Progenitor cell of endocrine pancreas (in vitro differentiated cells): ENCODE measurements at regions not wholly inside any gene's neighbourhood (a gene's known extent, or its start where the extent isn't known, plus 50 kb on each side); places are given as distances from the start of the nearest gene placed in this dataset.

Experiments
- DNase-seq: peaks from one replicate; pipeline ENCODE4 v3.0.0; 2021; ENCODE audit warnings: low spot score; ENCODE audit not compliant: unreplicated experiment
- H3K27ac Mint-ChIP-seq: 2 replicates; pipeline ENCODE4 v1.8.0; 2021; ENCODE audit warnings: mild to moderate bottlenecking, moderate library complexity, mixed read lengths
- H3K27me3 Mint-ChIP-seq: 2 replicates; pipeline ENCODE4 v1.8.0; 2021; ENCODE audit warnings: mixed read lengths
- H3K36me3 Mint-ChIP-seq: 2 replicates; pipeline ENCODE4 v1.8.0; 2022; ENCODE audit warnings: mixed read lengths; ENCODE audit not compliant: insufficient read depth
- H3K4me1 Mint-ChIP-seq: 2 replicates; pipeline ENCODE4 v1.8.0; 2021; ENCODE audit warnings: low read depth, mixed read lengths
- H3K4me3 Mint-ChIP-seq: 2 replicates; pipeline ENCODE4 v1.8.0; 2021; ENCODE audit warnings: low read depth, mild to moderate bottlenecking, moderate library complexity, mixed read lengths
- H3K9me3 Mint-ChIP-seq: 2 replicates; pipeline ENCODE4 v1.8.0; 2021; ENCODE audit warnings: low read depth, mixed read lengths
- CTCF ChIP-seq: fragments of 200-600 bp; sonication (generic); IDR thresholded peaks from one replicate; pipeline ENCODE4 v1.5.0; 2021; ENCODE audit warnings: antibody characterized with exemption, mild to moderate bottlenecking; ENCODE audit not compliant: unreplicated experiment

- Mint-ChIP-seq H3K9me3 (no peaks in the 10 kb centered on the region), H3K4me3 (no peak overlapping the region), H3K27ac (no peak overlapping the region), H3K27me3 (no peaks in the 10 kb centered on the region), H3K36me3 (no peaks in the 10 kb centered on the region), H3K4me1 (no peaks in the 10 kb centered on the region)
- TF ChIP-seq CTCF: no peak
- no peak for DNase-seq
These were observed 238.5 kb downstream of the LTN1 start for GRCh38 chr21:28754127-28754611.

GRCh38 chr21:28752131-28752530 lies 240.5 kb downstream of the LTN1 start:
- DNase-seq: no peak
- Mint-ChIP-seq H3K36me3 (no peaks in the 10 kb centered on the region), H3K4me3 (no peak overlapping the region), H3K4me1 (no peaks in the 10 kb centered on the region), H3K9me3 (no peaks in the 10 kb centered on the region), H3K27me3 (no peaks in the 10 kb centered on the region), H3K27ac (no peak overlapping the region)
- no peak for TF ChIP-seq CTCF

- no peak for DNase-seq
- Mint-ChIP-seq H3K27ac (no peak overlapping the region), H3K9me3 (no peaks in the 10 kb centered on the region), H3K4me1 (no peaks in the 10 kb centered on the region), H3K4me3 (no peak overlapping the region), H3K36me3 (no peaks in the 10 kb centered on the region), H3K27me3 (no peaks in the 10 kb centered on the region)
- no peak for TF ChIP-seq CTCF
These were observed 241.5 kb downstream of the LTN1 start for GRCh38 chr21:28751176-28751575.

GRCh38 chr21:28750565-28750964 lies 242.1 kb downstream of the LTN1 start:
- no peak for TF ChIP-seq CTCF
- no peak for DNase-seq
- no peak overlapping the region for H3K27ac Mint-ChIP-seq
- H3K27me3 Mint-ChIP-seq: no peaks in the 10 kb centered on the region
- H3K36me3 Mint-ChIP-seq: no peaks in the 10 kb centered on the region
- H3K4me1 Mint-ChIP-seq: no peaks in the 10 kb centered on the region
- no peak overlapping the region for H3K4me3 Mint-ChIP-seq
- no peaks in the 10 kb centered on the region for H3K9me3 Mint-ChIP-seq

GRCh38 chr21:28749536-28749935 lies 243.1 kb downstream of the LTN1 start:
- no peak for DNase-seq
- Mint-ChIP-seq H3K27me3 (no peaks in the 10 kb centered on the region), H3K36me3 (no peaks in the 10 kb centered on the region), H3K27ac (no peak overlapping the region), H3K4me1 (no peaks in the 10 kb centered on the region), H3K4me3 (no peak overlapping the region), H3K9me3 (no peaks in the 10 kb centered on the region)
- TF ChIP-seq CTCF: no peak

- no peak overlapping the region for H3K27ac Mint-ChIP-seq
- H3K9me3 Mint-ChIP-seq: peaks cover 3% of the 10 kb centered on the region
- TF ChIP-seq CTCF: no peak
- no peaks in the 10 kb centered on the region for H3K4me1 Mint-ChIP-seq
- no peak overlapping the region for H3K4me3 Mint-ChIP-seq
- no peaks in the 10 kb centered on the region for H3K27me3 Mint-ChIP-seq
- H3K36me3 Mint-ChIP-seq: no peaks in the 10 kb centered on the region
- no peak for DNase-seq
These were observed 245.2 kb downstream of the LTN1 start for GRCh38 chr21:28747464-28747863.
